IMR-90 (cell line): ENCODE measurements at regions not wholly inside any gene's neighbourhood (a gene's known extent, or its start where the extent isn't known, plus 50 kb on each side); places are given as distances from the start of the nearest gene placed in this dataset.

ENCODE experiments used
- ATAC-seq: fragments of 200-7000 bp; cut with Tn5 transposase; 2 replicates; pipeline ENCODE4 v1.9.1; 2020; ENCODE audit warnings: low read depth, mild to moderate bottlenecking, moderate library complexity
- BruUV-seq: library from RNA; stranded (reverse); fragments of 400-500 nt; replicated peaks from 2 replicates; lab custom pipeline; 2021; lab: Mats Ljungman, UMichigan
- CTCF ChIA-PET: fragments of 300-600 bp; formaldehyde crosslinking; extraction: SDS; loops from one replicate; lab custom pipeline; 2021; ENCODE audit warnings: antibody characterized with exemption; lab: Yijun Ruan, JAX
- POLR2A ChIA-PET: fragments of 300-600 bp; sonication (Branson Sonifier 250); formaldehyde crosslinking; loops from one replicate; lab custom pipeline; 2022; ENCODE audit warnings: antibody characterized with exemption; ENCODE audit not compliant: unreplicated experiment; lab: Charles Lee
- DNase-seq: peaks from one replicate; pipeline ENCODE4 v3.0.0; 2013
- H2AFZ ChIP-seq: replicated peaks from 2 replicates; pipeline ENCODE3; 2013; ENCODE audit warnings: low read length, mild to moderate bottlenecking; ENCODE audit not compliant: poor library complexity
- H2AK5ac ChIP-seq: 2 replicates; pipeline ENCODE4 v1.6.1; 2013; ENCODE audit warnings: low read depth, low read length, inconsistent platforms
- H2AK9ac ChIP-seq: replicated peaks from 2 replicates; pipeline ENCODE3; 2013; ENCODE audit warnings: mild to moderate bottlenecking, low read depth, low read length, moderate library complexity; ENCODE audit not compliant: poor library complexity
- H2BK120ac ChIP-seq: 2 replicates; pipeline ENCODE4 v1.6.1; 2013; ENCODE audit warnings: low read depth, low read length, inconsistent platforms
- H2BK15ac ChIP-seq: 3 replicates; pipeline ENCODE4 v1.6.1; 2013; ENCODE audit warnings: low read depth, low read length, inconsistent platforms
- H2BK20ac ChIP-seq: 2 replicates; pipeline ENCODE4 v1.6.1; 2013; ENCODE audit warnings: low read depth, mild to moderate bottlenecking, inconsistent platforms, low read length, moderate library complexity
- H2BK5ac ChIP-seq: 2 replicates; pipeline ENCODE4 v1.6.1; 2013; ENCODE audit warnings: mild to moderate bottlenecking, low read depth, low read length, inconsistent platforms; ENCODE audit not compliant: poor library complexity, severe bottlenecking
- H3K14ac ChIP-seq: replicated peaks from 2 replicates; pipeline ENCODE4 v1.6.1; 2013; ENCODE audit warnings: low read depth, low read length, inconsistent platforms
- H3K18ac ChIP-seq: 2 replicates; pipeline ENCODE4 v1.6.1; 2013; ENCODE audit warnings: low read depth, low read length, control low read depth
- H3K23ac ChIP-seq: 2 replicates; pipeline ENCODE4 v1.6.1; 2013; ENCODE audit warnings: low read depth, low read length, inconsistent platforms
- H3K27ac ChIP-seq: 2 replicates; pipeline ENCODE4 v1.5.1; 2013; ENCODE audit warnings: mild to moderate bottlenecking, control low read depth, low read length; ENCODE audit not compliant: insufficient read depth
- H3K27me3 ChIP-seq: 2 replicates; pipeline ENCODE4 v1.6.1; 2013; ENCODE audit warnings: low read length; ENCODE audit not compliant: control insufficient read depth, insufficient read depth
- H3K36me3 ChIP-seq: 2 replicates; pipeline ENCODE4 v1.6.1; 2013; ENCODE audit warnings: low read length, mixed read lengths; ENCODE audit not compliant: control insufficient read depth, insufficient read depth
- H3K4ac ChIP-seq: 2 replicates; pipeline ENCODE4 v1.6.1; 2013; ENCODE audit warnings: low read depth, low read length, inconsistent platforms
- H3K4me1 ChIP-seq: 2 replicates; pipeline ENCODE4 v1.6.1; 2013; ENCODE audit warnings: low read length, mixed read lengths; ENCODE audit not compliant: control insufficient read depth, insufficient read depth
- H3K4me2 ChIP-seq: 2 replicates; pipeline ENCODE4 v1.6.1; 2013; ENCODE audit warnings: low read depth, mild to moderate bottlenecking, control low read depth, low read length, moderate library complexity
- H3K4me3 ChIP-seq: 2 replicates; pipeline ENCODE4 v1.5.1; 2013; ENCODE audit warnings: low read depth, mild to moderate bottlenecking, control low read depth, low read length, moderate library complexity; ENCODE audit not compliant: insufficient read depth
- H3K56ac ChIP-seq: 2 replicates; pipeline ENCODE4 v1.6.1; 2013; ENCODE audit warnings: low read length, inconsistent platforms; ENCODE audit not compliant: insufficient read depth; ENCODE audit errors: extremely low read depth
- H3K79me1 ChIP-seq, 2 experiments: 2 replicates each; pipeline ENCODE4 v1.6.1; 2013; ENCODE audit warnings: low read length in 2 of 2, inconsistent platforms in 1 of 2, low read depth in 1 of 2
- H3K9ac ChIP-seq: 2 replicates; pipeline ENCODE4 v1.6.1; 2013; ENCODE audit warnings: low read depth, low read length, control low read depth
- H3K9me1 ChIP-seq: 2 replicates; pipeline ENCODE4 v1.6.1; 2013; ENCODE audit warnings: low read length, inconsistent platforms; ENCODE audit not compliant: insufficient read depth
- H3K9me3 ChIP-seq: 2 replicates; pipeline ENCODE4 v1.6.1; 2013; ENCODE audit warnings: low read length; ENCODE audit not compliant: control insufficient read depth, insufficient read depth
- H4K20me1 ChIP-seq: 2 replicates; pipeline ENCODE4 v1.6.1; 2013; ENCODE audit warnings: low read length, inconsistent platforms; ENCODE audit not compliant: insufficient read depth
- H4K5ac ChIP-seq: 2 replicates; pipeline ENCODE4 v1.6.1; 2013; ENCODE audit warnings: mild to moderate bottlenecking, low read depth, low read length, control low read depth
- H4K8ac ChIP-seq, 2 experiments: 2 replicates each; pipeline ENCODE4 v1.6.1; 2013; ENCODE audit warnings: low read depth in 2 of 2, low read length in 2 of 2, control low read depth in 1 of 2, inconsistent platforms in 1 of 2
- H4K91ac ChIP-seq: 2 replicates; pipeline ENCODE4 v1.6.1; 2013; ENCODE audit warnings: low read depth, low read length, inconsistent platforms; ENCODE audit not compliant: insufficient read depth
- BHLHE40 ChIP-seq: fragments of 150-350 bp; IDR thresholded peaks from 2 replicates; pipeline ENCODE4 v1.6.1; 2016; ENCODE audit warnings: mild to moderate bottlenecking, low read depth, low read length
- CEBPB ChIP-seq: IDR thresholded peaks from 2 replicates; pipeline ENCODE4 v1.6.1; 2012; ENCODE audit warnings: low read depth, low read length, improper control_type of control experiment
- CHD1 ChIP-seq: IDR thresholded peaks from 2 replicates; pipeline ENCODE4 v1.6.1; 2012; ENCODE audit warnings: low read depth, low read length, improper control_type of control experiment
- CTCF ChIP-seq: conservative IDR thresholded peaks from 2 replicates; pipeline ENCODE4 v1.5.1; 2012; ENCODE audit warnings: mild to moderate bottlenecking, low read depth, low read length, improper control_type of control experiment
- ELK1 ChIP-seq: fragments of 150-350 bp; IDR thresholded peaks from 2 replicates; pipeline ENCODE4 v1.6.1; 2016; ENCODE audit warnings: low read depth, mild to moderate bottlenecking, low read length, moderate library complexity, borderline replicate concordance
- FOS ChIP-seq: fragments of 150-350 bp; IDR thresholded peaks from 2 replicates; pipeline ENCODE4 v1.6.1; 2016; ENCODE audit warnings: low read depth, low read length
- MAFK ChIP-seq: IDR thresholded peaks from 2 replicates; pipeline ENCODE4 v1.6.1; 2012; ENCODE audit warnings: low read depth, low read length, improper control_type of control experiment
- MAZ ChIP-seq: IDR thresholded peaks from 2 replicates; pipeline ENCODE4 v1.6.1; 2012; ENCODE audit warnings: low read depth, mild to moderate bottlenecking, low read length, improper control_type of control experiment, moderate library complexity, borderline replicate concordance
- MXI1 ChIP-seq: IDR thresholded peaks from 2 replicates; pipeline ENCODE4 v1.6.1; 2012; ENCODE audit warnings: low read depth, mild to moderate bottlenecking, low read length, moderate library complexity, borderline replicate concordance
- NFE2L2 ChIP-seq: fragments of 150-350 bp; IDR thresholded peaks from 2 replicates; pipeline ENCODE4 v1.6.1; 2016; ENCODE audit warnings: low read depth, mild to moderate bottlenecking, low read length
- POLR2A ChIP-seq: IDR thresholded peaks from 2 replicates; pipeline ENCODE4 v1.6.1; 2012; ENCODE audit warnings: mild to moderate bottlenecking, low read depth, low read length
- RAD21 ChIP-seq: IDR thresholded peaks from 2 replicates; pipeline ENCODE4 v1.6.1; 2012; ENCODE audit warnings: low read length, improper control_type of control experiment
- RFX5 ChIP-seq: IDR thresholded peaks from 2 replicates; pipeline ENCODE4 v1.8.0; 2012; ENCODE audit warnings: low read depth, mild to moderate bottlenecking, low read length, moderate library complexity
- SMC3 ChIP-seq: fragments of 150-350 bp; IDR thresholded peaks from 2 replicates; pipeline ENCODE4 v1.6.1; 2016; ENCODE audit warnings: low read depth, mild to moderate bottlenecking, antibody characterized with exemption, low read length, moderate library complexity
- USF2 ChIP-seq: fragments of 150-350 bp; IDR thresholded peaks from 2 replicates; pipeline ENCODE4 v1.6.1; 2017; ENCODE audit warnings: mild to moderate bottlenecking, antibody characterized with exemption, low read length, low read depth
- dilution Hi-C: fragments of 300-500 bp; cut with HindIII; formaldehyde crosslinking; loops from one replicate; pipeline ENCODE4 v1.14.3; 2018; ENCODE audit warnings: low sequenced_read_pairs; ENCODE audit not compliant: unreplicated experiment
- in situ Hi-C: fragments of 300-500 bp; cut with MboI; formaldehyde crosslinking; loops from 3 replicates; pipeline ENCODE4 v1.14.3; 2019; ENCODE audit warnings: low sequenced_read_pairs, inconsistent platforms, mixed read lengths
- intact Hi-C: fragments of 100-400 bp; cut with micrococcal nuclease; formaldehyde crosslinking; loops from 2 replicates; pipeline ENCODE4 v1.10.0; 2022

GRCh38 chr12:116646901-116647300 lies 87.7 kb downstream of the MAP1LC3B2 start:
- intact Hi-C loops (no loop called here), in situ Hi-C loops (no loop called here), dilution Hi-C loops (no loop called here)
- no peak overlapping the region for H3K56ac ChIP-seq
- ATAC-seq (no peak), DNase-seq (no peak)
- no peak overlapping the region for H4K8ac ChIP-seq
- CTCF ChIA-PET: no interaction called here
- H2BK120ac ChIP-seq: no peak overlapping the region
- H2BK5ac ChIP-seq: no peak overlapping the region
- no peak for TF ChIP-seq CHD1
- TF ChIP-seq CTCF: no peak
- TF ChIP-seq NFE2L2: no peak
- TF ChIP-seq BHLHE40: no peak
- no peak for TF ChIP-seq FOS
- TF ChIP-seq USF2: no peak
- TF ChIP-seq MAFK: no peak
- TF ChIP-seq POLR2A: no peak
- no peak for TF ChIP-seq CEBPB
- TF ChIP-seq ELK1: no peak
- no peak for TF ChIP-seq RAD21
- TF ChIP-seq SMC3: no peak
- TF ChIP-seq MXI1: no peak
- TF ChIP-seq MAZ: no peak
- no peak for TF ChIP-seq RFX5
- H4K20me1 ChIP-seq: no peaks in the 10 kb centered on the region
- no peaks in the 10 kb centered on the region for H3K4me1 ChIP-seq
- no peak overlapping the region for H2AK9ac ChIP-seq
- no peak overlapping the region for H3K4ac ChIP-seq
- no peaks in the 10 kb centered on the region for H3K36me3 ChIP-seq
- no TSS peak for BruUV-seq
- H2AFZ ChIP-seq: no peak overlapping the region
- peaks cover 36% of the 10 kb centered on the region for H3K27me3 ChIP-seq
- no peak overlapping the region for H3K14ac ChIP-seq
- H4K91ac ChIP-seq: no peak overlapping the region
- no peak overlapping the region for H3K9ac ChIP-seq
- peaks cover 7% of the 10 kb centered on the region for H3K9me3 ChIP-seq
- H2AK5ac ChIP-seq: no peak overlapping the region
- H2BK20ac ChIP-seq: no peak overlapping the region
- H3K27ac ChIP-seq: no peak overlapping the region
- no peaks in the 10 kb centered on the region for H3K9me1 ChIP-seq
- H3K4me3 ChIP-seq: no peak overlapping the region
- no peak overlapping the region for H3K4me2 ChIP-seq
- H3K18ac ChIP-seq: no peak overlapping the region
- no peak overlapping the region for H2BK15ac ChIP-seq
- H3K23ac ChIP-seq: no peak overlapping the region
- H3K79me1 ChIP-seq: no peaks in the 10 kb centered on the region
- POLR2A ChIA-PET: no interaction called here
- no peak overlapping the region for H4K5ac ChIP-seq
